GM18861 (cell line): ENCODE measurements at regions not wholly inside any gene's neighbourhood (a gene's known extent, or its start where the extent isn't known, plus 50 kb on each side); places are given as distances from the start of the nearest gene placed in this dataset.

ENCODE experiments used
- ATAC-seq: cut with Tn5 transposase; IDR thresholded peaks from one replicate; pipeline ENCODE4 v1.9.1; 2021; ENCODE audit not compliant: unreplicated experiment

DNA sequence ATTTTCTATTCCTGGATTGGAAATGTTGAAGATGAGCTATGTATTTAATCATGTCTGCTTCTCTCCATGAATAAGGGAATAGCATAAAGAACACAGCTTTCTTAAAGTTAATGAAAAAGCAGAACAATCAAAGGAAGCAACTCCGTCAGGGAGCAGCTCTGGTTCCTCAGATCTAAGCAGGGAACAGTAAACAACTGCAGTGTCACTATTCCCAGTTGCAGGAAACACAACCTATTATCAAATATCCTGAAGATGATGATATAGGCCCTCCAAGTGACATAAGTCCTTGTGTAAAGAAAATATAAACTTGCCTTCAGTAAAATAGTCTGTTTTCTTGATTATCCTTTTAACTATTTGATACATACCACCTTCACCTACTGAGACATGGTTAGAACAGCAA lies 228.1 kb downstream of the KCNC2 start:
- ATAC-seq, result no peak

DNA sequence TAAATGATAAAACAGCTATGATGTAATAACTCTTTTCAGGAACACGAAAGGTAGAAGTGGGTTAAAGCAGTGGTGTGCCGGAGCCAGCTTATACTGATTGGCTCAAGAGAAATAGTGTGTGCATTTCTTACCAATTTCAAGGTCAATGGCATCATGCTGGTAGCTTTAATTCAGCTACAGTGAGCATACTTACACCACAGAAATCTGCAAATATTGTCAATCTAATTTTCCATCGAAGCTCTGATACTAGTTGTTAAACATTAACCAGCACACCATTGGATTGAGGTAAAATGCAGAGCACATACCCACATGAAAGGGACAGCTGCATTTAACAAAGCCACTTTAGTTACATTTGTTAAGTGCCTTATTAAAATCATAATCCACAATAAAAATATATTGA lies 225.7 kb downstream of the KCNC2 start:
- no peak for ATAC-seq

DNA sequence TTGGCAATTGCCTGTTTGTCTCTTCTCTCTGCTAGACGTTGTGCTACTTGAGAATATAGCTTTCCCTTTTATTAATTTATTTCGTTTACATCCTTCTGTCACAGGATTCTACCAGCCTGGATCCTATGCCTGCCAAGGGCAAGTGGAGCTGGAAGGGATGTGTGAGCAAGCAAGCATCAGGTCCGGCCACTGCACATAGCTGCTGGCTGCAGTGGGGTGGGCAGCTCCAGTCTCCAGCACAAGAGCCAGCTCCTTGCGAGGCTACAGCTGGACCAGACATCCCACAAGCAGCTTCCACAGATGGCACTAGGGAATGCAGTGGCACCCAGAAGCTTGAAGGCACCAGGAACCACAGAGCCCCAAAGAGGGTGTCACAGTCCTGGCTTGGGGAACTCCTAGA lies 225.0 kb downstream of the KCNC2 start:
- ATAC-seq, result no peak

DNA sequence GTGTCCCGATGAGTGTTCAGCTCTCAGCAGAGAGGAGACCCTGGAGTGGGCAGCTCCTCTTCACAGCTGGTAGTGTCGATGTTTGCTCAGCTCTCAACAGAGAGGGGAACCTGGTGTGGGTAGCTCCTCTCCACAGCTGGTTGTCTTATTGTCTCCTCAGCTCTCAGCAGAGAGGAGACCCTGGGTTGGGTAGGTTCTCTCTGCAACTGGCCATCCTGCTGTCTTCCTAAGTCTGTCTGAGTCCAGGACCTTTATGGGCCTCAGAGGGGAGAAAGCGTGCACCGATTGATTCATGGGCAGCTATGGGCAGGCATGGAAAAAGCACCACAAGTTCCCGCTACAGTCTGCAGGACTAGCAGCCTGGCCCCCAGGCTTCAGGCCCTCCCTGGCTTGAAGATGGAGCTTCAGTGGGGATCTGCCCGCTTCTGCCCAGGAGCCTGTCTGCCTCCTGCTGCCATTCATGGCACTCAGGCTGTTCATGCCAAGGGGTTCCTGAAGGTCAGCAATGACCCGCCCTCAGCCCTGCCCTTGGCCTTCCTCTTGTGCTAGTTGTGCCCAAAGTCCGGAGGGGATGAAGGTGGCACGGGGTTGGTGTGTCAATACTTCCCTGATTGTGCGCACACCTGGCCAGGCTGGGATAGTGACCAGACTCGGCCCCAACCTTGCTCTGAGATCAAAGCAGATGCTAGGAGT lies 224.2 kb downstream of the KCNC2 start:
- ATAC-seq, result no peak

DNA sequence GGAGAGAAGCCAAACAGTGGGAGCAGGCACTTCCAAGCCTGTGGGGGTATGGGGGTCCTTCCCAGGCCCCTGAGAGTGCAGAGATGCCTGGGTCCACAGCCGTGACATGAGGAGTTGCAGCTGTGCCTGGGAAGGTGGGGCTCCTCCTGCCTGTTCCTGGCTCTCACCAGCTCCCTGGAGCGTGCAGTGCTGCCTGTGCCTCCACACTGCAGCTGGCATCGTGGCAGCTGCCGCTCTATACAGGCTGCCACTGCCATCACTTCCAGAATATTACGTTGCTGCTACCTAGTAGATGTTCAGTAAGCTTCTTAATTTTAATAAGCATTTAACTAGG lies 223.7 kb downstream of the KCNC2 start:
- no peak for ATAC-seq

DNA sequence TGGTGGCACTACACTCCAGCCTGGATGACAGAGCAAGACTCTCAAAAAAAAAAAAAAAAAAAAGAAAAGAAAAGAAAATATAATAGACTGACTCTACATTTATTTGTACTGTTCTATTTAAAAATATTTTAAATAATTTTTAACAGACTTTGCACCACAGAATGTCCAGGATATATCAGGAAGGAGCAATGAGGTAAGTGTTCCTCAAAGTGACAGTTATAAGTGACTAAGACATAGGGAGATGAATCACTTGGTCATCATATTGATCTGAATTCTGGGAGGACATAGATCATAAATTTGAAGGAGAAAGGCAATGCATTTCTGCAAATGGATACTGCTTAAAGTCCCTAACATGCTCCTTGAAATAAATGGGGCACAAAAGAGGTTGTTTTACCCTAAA lies 221.5 kb downstream of the KCNC2 start:
- ATAC-seq, result no peak
